ENCODE measurements at regions not wholly inside any gene's neighbourhood (a gene's known extent, or its start where the extent isn't known, plus 50 kb on each side); places are given as distances from the start of the nearest gene placed in this dataset.

DNA sequence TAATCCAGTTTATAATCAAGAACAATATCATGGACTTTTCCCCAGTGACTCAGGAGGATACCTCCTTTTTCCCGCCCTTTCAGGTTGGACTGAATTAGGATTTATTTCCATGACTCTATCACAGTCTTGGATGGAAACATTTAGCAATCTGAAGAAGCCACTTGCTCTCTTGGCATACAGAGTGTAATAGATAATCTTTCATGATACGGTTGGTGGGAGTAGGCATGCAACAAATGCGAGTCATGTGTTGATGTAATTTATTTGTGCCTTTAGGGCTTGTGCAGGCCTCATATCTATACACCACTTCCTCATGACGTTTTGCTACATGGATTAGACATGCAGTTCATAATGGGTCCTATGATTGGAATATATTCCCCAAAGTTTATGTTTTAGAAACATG, 54.2 kb upstream of the MCTP2 start:
- no peak for DNase-seq (ENCODE audit: low read depth)

DNA sequence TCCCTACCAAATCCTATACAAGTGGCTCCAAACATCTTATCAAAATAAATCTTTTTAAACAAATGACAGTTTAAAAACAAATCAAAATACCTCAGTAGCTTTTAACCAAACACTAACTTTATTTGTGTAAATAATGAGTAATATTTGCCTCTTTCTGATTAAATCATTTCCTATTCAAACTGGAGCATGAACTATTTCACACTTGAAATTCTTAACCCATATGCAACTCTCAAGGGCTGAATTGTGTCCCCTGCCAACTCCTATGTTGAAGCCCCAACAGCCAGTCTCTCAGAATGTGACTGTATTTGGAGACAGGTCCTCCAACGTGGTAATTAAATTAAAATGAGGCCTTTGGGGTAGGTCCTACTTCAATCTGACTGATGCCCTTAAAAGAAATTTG, 55.9 kb upstream of the MCTP2 start:
- no peak for DNase-seq (ENCODE audit: low read depth)

DNA sequence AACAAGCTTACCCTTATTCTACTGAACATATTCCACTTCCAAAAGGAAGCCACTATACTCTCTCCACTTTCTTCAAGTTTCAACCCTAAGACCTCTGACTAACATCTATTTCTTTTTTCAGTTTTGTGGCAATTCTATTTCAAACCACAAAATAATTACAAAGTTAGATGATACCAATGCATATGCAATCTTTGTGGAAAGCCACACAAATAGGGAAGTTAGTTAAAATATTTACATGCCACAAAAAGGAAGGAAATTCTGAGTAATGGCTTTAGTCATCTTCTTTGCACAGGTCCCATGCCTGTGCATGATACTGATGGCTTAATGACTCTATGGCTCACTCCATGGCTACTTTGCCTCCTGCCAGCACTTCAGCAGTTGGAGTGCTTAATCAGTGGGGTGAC, 57.0 kb upstream of the MCTP2 start:
- DNase-seq (ENCODE audit: low read depth) = no peak

DNA sequence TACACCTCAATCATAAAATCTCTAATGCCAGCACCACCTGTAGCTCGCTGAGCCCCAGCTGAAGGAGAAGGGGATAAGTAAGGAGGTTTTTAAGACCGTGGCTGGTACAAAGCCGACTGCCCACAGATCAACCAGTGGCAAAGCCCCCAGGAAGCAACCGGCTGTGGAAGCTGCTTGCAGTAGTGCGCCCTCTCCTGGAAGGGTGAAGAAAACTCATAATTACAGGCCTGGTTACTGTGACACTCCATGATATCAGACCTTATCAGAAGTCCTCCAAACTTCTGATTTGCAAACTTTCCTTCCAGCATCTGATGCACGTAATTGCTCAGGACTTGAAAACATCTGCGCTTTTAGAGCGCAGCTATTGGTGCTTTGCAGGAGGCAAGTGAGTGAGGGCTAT, 63.1 kb upstream of the MCTP2 start:
- no peak for DNase-seq (ENCODE audit: low read depth)

DNA sequence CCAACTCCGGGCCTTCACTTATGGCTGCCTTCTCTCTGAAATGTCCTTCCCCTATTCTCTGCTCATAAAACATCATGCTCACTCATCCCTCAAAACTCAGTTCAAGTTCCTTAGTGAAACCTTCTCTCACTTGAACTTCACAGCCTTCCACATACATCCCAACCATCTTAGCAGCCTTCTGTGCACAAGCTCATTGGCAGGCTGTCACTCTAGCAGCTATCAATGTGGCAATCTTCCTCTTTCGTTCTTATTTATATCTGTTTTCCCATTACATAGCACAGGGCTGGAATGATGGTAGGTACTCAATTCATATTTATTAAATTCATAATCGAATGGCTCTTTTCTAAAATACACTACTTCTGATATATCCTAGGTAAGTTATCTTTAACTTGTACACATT, 66.4 kb upstream of the MCTP2 start:
- no peak for DNase-seq (ENCODE audit: low read depth)

DNA sequence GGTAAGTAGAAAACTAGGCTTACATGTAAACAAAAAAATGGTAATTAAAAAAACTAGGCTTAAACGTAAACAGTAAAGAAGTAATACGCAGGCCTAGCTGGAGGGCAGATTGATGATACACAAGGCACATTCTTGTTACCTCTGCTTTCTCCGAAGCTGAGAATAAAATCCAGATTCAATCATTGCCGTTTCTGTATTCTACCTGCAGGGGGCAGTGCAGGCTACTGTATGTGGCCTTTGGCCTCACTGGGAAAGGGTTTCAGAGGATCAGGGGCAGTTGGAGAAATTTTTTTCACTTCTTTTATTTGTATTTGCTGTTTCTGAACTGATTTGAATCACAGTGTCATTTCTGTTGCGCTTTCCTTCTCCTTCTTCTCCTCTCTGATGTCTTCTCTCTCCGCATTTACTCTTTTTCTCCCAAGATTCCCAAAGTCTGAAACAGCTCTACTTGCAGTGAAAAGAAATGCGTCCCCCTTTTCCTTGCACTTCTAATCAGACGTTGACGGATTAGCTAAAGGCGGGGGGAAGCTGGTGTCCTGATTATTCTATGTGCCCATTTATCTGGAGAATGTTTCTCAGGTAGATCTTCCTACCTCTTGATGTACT, 67.1 kb upstream of the MCTP2 start:
- DNase-seq (ENCODE audit: low read depth) = peak; percentile 12

DNA sequence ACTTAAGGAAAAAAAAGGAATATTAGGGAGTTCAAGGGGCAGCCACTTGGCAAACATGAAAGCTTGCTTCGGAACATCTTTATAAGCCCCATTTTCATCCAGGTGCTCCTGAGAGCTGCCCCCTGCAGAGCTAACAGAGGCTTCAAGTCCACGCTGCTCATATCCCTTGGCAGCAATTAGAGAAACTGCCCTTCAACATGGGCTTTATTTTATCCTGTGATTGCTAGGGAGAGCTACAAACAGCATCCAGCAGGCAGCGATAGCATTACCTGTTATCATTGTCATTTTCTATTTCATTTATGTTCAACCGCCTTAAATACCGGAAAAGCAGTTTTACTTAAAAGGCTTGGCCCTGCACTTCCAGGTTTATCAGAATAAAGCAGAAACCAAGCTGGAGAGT, 68.4 kb upstream of the MCTP2 start:
- DNase-seq (ENCODE audit: low read depth) = no peak

DNA sequence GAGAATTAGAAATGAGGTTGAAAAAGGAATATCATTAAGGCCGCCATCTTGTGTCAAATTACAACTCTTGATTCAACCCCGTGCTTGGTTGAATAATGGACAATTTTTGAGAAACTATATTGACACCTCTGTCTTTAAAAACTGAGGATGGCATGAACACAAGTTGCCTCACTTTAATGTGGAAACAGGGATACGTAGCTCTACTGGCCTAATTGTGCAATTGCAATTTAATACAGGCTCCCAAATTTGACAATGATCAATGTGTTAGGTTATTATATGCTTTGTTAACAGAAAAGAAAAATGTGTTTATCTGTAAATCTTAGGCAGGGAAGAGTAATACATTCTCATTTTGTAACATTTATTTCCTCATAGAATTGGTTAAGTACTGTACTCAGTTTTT, 77.1 kb upstream of the MCTP2 start:
- DNase-seq (ENCODE audit: low read depth) = no peak

DNA sequence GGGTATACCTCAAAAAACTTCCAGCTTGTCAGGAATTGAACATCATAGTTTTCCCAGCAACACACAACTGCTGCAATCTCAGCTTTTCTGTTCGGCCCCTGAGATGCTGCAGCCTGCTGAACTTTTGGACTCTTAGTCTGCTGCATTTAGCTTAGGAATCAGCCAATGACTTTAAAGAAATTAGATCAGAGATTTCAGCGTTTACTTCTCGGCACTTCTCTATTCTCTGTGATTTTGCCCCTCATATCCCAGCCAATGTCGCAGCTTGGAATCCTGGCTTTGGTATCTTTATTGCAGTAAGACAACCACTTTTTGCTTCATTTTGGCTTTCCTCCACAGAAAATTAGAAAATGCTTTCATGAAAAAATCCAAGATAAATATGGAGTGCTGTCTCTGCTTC, 86.3 kb upstream of the MCTP2 start:
- DNase-seq (ENCODE audit: low read depth) = no peak

DNA sequence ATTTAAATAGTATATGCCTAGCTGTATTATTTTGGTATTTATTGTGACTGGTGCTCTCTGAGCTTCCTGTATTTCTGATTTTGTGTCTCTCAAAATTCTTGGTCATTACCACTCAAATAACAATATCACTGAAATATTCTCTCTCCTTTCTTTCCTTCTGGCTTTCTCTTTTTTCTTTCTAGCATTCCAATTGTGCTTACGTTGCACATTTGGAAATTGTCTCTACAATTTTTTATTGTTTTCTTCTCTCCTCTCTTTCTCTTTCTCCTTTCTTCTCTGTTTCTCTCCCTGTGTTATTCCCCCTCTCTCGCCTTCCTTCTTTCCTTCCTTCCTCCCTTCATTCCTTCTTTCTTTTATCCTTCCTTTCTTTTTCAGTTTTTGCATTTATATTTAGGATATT, 89.6 kb upstream of the MCTP2 start:
- no peak for DNase-seq (ENCODE audit: low read depth)

DNA sequence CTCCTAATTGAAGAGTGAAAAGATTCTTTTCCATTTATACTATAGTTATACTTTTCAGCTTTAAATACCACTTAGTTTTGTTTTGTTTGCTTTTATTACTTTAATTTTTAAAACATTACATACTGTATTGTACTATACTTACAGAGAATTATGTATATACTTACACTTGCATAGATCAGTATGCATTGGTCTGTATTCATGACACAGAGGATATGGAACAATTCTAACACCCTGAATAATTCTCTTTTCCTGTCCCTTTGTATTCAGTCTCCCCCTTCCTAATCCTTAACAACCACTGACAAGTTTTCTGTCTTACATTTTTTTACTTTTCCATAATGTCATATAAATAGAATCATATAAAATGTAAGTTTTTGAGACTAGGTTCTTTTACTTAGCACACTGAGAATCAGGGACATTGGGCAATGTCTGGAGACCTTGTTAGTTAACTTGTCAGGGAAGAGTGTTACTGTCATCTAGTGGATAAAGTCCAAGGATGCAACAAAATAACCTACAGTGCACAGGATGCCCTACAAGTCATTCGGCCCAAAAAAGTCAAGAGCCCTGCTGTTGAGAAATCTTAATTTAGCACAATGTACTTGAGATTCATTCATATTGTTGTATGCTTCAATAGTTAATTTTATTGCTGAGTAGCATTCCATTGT, 95.7 kb upstream of the MCTP2 start:
- DNase-seq (ENCODE audit: low read depth) = no peak

DNA sequence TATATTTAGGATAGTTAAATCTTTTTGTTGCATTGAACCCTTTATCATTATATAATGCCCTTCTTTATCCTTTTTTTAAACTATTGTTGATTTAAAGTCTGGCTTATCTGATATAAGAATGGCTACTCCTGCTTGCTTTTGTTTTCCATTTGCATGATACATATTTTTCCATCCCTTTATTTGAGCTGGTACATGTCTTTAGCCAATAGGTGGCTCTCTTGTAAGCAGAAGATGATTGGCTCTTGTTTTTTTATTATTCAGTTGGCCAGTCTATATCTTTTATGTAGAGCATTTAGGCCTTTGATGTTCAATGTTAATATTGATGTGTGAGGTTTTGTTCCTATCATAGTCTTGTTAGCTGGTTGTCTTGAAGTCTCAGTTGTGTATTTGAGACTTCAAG, 99.5 kb upstream of the MCTP2 start:
- DNase-seq (ENCODE audit: low read depth) = no peak

DNA sequence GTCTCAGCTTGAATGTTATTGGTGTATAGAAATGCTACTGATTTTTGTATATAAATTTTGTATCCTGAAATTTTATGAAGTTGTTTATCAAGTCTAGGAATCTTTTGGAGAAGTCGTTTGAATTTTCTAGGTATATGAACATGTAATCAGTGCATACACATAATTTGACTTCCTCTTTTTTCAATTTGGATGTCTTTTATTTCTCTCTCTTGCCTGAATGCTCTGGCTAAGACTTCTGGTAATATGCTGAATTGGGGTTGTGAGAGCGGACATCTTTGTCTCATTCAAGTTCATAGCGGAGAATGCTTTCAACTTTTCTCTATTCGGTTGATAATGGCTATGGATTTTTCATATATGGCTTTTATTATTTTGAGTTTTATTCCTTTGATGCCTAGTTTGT, 100.9 kb upstream of the MCTP2 start:
- no peak for DNase-seq (ENCODE audit: low read depth)

DNA sequence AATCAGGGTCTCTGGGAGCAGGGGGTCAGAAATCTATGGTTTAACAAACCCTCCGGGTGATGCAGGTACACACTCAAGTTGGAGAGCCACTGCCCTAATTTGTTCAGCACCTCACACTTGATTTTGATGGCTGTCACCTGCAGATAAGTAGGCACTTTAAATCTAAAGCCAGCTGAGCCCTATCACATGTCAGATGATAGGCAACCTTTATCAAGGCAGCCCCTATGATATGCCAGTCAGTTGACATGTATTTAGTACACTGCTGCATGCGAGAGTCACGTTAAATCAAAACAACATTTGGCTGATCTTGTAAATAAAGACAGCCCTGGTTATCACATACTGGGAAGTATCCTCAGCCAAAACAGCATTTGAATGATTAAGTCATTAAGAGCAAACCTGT, 104.4 kb upstream of the MCTP2 start:
- no peak for DNase-seq (ENCODE audit: low read depth)

DNA sequence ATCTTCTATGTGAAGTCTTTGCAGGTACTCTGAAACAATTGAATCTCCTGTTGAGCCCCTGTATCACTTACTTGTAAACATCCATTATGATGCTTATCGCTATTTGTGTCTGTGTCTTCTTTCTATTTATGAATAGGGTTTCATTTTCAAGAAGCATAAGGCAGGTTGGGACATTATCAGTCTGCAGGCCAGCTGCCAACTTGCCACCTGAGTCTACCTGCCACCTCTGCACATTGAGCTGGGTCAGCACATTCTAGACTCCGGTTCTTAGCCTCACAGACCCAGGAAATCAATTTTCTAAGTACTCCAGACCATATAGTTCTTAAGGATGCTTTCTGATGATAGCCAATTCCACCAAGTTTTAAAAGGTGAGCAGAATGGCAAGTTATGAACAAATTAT, 105.7 kb upstream of the MCTP2 start:
- DNase-seq (ENCODE audit: low read depth) = no peak

DNA sequence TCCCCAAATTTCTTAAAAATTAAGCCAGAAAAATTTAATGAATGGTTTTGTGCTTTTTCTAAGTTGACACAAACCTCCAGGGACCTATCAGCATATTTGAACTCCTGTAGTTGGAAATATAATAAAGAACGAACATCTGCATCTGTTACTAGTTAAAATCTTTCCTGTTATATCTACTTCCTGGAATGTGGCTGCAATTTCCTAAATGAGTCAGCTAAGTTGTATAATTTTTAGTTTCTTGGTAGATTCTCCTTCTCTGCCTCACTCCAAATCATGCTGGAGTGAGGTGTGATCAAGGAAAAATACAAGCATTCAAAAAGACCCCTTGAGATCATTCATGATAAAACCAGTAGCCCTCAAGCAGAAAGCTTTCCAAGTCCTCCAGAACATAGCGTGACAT, 106.2 kb upstream of the MCTP2 start:
- DNase-seq (ENCODE audit: low read depth) = no peak

DNA sequence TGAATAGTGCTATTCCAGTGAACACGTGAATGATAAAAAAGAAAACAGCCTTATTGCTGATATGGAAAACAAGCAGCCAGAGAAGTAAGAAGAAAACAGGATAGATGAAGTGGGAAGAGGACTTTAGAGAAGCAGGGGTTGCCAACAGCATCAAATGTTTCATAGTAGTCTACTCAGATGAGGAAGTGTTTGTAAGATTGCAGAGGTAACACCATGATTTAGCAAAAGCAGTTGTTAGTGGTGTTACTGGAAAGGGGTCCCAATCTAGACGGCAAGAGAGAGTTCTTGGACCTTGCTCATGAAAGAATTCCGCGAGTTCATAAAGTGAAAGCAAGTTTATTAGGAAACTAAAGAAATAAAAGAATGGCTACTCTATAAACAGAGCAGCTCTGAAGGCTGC, 108.8 kb upstream of the MCTP2 start:
- DNase-seq (ENCODE audit: low read depth) = no peak

DNA sequence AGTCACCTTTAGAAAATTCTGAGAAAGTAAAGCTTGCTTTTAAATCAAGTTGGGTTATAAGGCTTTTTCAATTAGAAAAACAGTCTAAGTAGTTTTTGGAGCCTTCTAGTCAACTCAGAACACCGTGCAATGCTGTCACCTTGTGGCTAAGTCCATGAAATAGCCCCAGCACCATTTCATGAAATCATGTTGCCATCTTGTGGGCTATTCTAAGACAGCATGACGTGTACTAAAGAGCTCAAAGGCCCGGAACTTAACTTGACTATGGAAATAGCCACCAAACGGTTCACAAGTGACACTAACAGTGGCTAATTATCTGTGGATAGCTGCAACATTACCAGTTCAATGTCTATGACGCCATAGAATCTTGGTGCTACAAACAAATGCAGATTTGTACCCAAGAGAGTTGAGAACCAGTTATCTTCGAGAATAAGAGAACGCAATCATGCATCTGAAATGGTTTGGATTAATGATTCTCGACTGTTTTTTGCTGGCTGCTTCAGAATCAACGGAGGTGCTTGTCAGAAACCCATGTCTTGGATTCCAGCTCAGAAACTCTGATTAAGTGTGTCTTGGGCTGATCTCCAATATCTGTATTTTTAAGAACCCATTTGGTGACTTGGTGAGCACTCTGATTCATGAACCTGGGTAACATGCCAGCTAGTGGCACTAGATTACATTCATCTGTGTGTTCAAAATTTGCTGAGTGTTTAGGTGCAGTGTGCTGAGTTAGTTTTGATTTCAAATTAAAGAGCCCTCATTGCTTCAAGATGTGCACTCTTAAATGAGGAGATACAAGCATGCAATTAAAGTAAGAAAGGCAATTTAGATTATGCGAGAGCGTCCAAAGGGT, 111.2 kb upstream of the MCTP2 start:
- DNase-seq (ENCODE audit: low read depth) = peak; percentile 3

DNA sequence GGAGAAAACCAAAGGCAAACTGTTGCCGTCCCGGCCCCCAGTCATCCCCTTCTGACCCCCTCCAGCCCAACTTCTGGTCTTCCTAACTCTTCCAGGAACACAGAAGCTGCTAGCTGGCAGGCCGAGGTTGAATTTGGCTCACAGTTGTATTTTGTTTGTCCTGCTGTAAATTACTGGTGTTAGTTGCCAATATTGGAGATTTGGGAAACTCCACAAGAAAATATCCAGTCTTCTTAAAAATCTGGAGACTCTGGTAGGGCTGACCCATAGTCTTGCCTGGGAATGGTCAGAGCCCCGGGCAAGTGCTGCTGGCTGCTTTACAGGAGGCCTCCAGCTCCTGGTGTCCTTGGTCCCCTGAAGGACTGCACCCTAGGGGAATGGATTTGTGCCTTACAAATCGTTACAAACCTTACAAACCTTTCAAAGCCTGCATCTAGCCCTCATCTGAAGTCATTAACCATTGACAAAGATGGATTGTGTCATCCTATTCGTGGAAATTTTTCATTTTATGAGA, 112.0 kb upstream of the MCTP2 start:
- DNase-seq (ENCODE audit: low read depth) = no peak

DNA sequence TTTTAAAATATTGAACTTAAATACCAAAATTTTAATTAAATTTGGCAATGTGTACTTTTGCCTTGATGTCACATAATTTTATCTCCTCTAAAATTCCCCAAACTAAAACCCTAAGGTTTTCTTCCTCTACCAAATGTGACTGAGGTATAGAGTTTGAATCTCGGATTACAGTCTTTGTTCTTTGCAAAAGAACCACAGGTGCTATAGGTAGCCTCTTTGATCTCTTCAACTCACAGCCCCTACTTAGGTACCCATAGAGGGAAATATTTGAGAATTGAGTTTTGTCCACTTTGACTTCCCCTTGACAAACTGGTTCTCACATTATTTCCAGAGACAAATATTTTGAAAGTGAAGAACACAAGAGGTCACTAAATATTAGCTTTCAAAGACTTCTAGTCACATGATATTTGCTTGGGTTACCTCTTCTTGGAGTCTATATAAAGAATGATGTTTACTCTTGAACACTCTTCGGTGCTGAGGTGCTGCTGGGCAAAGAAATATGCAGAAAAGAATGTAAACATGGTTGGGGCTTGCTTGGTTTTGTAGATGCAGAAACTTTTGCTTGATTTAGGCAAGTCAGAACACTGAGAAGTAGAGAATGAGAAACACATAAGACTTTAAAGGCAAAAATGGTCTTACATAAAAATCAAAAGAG, 120.8 kb upstream of the MCTP2 start:
- no peak for DNase-seq (ENCODE audit: low read depth)

DNA sequence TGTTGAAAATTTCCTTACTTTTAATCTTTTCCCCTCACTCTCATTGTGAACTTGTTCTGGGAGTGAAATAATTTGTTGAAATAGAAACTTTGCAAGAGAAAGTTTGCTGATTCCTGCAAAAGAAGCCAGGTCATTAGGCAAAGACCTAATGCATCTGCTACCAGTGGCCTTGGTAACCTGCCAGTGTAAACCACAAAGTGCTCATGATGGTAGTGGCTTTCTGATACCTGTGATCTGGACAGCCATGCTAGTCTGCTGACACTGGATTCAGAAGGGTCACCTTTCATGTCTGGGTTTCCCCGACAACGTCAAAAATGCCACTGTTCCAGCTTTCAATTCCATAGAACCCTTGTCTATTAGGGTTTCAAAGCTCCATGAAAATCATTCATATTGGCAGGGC, 123.7 kb upstream of the MCTP2 start:
- no peak for DNase-seq (ENCODE audit: low read depth)

DNA sequence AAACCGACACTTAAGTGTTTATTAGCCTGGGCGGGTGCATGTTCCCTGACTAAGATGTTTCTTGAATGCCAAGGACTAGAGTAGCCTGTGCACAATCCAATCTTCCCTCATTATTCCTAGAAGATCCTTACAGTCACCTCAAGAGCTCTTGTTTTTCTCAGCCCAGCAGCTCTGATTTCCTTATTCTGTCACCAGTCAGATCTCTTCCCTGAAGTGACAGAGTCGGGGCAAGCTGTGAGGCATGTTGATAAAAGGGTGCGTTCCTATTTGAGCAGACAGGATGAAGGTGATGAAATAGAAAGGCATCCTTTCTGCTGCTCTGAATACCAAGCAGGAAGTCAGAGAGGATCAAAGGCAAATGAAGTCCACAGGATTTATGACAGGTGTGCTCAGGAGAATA, 125.6 kb upstream of the MCTP2 start:
- no peak for DNase-seq (ENCODE audit: low read depth)

DNA sequence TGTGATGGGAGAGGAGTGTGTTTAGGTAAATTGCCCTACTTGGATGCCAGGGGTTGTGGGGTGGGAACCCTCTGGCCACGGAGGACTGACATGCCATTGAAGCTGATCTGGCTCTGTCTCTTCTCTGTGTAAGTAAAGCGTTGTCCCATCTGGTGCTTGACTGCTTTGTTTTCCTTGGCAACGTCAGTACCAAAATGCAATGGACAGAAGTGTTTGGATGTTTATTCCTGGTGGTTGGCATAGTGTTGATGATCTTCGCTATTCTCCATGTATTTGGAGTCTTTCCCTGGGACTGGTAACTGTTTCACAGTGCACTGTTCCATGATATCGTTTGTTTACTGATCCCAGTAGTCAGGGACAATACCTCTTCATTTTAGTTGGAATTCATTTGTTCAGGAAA, 130.5 kb upstream of the MCTP2 start:
- no peak for DNase-seq (ENCODE audit: low read depth)
